ENCODE measurements at regions not wholly inside any gene's neighbourhood (a gene's known extent, or its start where the extent isn't known, plus 50 kb on each side); places are given as distances from the start of the nearest gene placed in this dataset.

DNA sequence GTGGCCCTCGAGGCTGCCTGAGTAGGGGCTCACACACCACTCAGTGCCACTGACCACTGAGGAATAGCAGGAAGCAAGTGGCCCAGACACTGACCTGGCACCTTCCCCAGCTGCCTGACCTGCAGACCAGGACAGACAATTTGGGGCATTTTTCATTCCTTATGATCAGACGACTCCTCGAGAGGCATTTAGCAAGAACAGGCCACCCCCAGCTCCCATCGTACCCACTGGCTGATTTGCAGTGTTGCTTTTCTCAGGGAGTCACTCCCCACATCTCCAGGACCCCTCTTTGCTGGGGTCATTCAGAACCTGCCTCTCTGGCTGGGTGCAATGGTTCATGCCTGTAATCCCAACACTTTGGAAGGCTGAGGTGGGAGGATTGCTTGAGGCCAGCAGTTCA is 185.7 kb downstream of the HAUS1 start:
- TF ChIP-seq, protein P1, sequence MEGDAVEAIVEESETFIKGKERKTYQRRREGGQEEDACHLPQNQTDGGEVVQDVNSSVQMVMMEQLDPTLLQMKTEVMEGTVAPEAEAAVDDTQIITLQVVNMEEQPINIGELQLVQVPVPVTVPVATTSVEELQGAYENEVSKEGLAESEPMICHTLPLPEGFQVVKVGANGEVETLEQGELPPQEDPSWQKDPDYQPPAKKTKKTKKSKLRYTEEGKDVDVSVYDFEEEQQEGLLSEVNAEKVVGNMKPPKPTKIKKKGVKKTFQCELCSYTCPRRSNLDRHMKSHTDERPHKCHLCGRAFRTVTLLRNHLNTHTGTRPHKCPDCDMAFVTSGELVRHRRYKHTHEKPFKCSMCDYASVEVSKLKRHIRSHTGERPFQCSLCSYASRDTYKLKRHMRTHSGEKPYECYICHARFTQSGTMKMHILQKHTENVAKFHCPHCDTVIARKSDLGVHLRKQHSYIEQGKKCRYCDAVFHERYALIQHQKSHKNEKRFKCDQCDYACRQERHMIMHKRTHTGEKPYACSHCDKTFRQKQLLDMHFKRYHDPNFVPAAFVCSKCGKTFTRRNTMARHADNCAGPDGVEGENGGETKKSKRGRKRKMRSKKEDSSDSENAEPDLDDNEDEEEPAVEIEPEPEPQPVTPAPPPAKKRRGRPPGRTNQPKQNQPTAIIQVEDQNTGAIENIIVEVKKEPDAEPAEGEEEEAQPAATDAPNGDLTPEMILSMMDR (IDR thresholded peaks at IDR 0.05; ENCODE audit: borderline replicate concordance, extremely low read depth, low read length, poor library complexity, severe bottlenecking): no peak
- TF ChIP-seq EZH2 (IDR thresholded peaks at IDR 0.05; ENCODE audit: borderline replicate concordance, low read depth, low read length, severe bottlenecking): no peak

Measured in DND-41 (cell line).